ENCODE measurements at regions not wholly inside any gene's neighbourhood (a gene's known extent, or its start where the extent isn't known, plus 50 kb on each side); places are given as distances from the start of the nearest gene placed in this dataset.

DNA sequence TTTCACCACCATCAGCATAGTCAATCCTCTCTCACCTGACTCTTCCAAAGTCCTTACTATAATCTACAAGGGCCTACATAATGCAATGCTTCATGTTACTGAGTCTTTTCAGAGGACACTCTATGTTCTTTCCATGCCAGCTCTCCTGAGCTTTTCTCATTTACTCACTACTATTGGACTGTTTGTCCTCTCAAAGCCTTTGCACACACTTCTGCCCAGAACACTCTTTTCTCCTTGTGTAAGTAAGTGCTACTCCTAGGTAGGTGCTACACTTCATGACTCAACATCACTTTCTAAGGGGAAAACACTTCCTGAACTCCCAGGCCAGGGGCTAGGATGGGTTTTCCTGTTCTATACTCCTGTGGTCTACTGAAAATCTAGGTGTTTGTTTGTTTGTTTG is 82.5 kb upstream of the GULP1 start:
- DNase-seq = no peak
- intact Hi-C loops (cut with DNase I) = no loop called here

DNA sequence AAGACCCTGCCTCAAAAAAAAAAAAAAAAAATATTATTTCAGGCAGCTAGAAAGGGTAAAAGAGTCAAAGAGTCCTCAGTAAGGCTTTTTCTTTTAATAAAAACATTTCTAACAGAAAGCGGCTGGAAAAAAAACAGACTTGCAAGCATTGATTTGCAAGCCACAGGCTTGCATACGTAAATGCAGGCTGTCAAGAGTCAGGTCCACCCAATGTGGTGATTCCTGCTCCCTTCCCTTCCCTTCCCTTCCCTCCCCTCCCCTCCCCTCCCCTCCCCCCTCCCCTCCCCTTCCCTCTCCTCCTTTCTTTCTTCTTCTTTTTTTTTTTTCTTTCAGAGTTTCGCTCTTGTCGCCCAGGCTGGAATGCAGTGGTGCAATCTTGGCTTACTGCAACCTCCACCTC is 74.4 kb upstream of the GULP1 start:
- no peak for DNase-seq
- intact Hi-C loops (cut with DNase I) = no loop called here

DNA sequence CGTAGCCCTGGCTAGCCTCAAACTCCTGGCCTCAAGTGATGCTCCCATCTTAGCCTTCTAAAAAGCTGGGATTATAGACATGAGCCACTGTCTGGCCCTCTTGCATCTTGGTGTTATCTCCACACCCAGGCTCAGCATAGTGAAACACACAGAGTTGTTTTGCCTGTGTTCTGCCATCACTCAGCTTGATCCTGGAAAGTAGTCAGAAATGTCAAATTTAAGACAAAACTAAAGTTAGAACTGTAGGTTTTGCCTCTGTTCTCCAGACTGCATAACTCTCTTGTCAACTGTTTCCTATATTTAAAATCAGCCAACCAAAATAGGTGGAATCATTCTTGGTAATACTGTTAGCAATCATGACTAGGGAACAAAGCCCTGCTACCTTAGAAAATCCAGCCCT is 72.1 kb upstream of the GULP1 start:
- intact Hi-C loops (cut with DNase I) = no loop called here
- no peak for DNase-seq

DNA sequence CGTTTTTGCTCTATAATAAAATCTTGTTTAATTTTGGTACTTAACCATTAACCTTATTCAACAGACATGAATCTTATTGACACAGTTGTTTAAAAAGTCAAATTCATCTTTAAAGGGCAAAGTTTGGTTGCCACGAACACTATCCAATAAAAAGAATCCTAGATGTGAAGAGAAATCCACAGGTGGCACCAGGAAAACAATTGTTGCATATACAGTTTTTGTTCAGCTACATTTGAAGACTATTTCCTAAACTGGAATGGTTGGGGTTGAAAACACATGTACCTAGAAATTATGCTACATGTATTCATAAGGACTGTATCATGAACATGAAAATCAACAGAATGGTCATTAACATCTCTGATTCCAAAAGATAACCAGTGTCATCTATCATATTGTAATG is 71.1 kb upstream of the GULP1 start:
- intact Hi-C loops (cut with DNase I) = no loop called here
- DNase-seq = no peak

DNA sequence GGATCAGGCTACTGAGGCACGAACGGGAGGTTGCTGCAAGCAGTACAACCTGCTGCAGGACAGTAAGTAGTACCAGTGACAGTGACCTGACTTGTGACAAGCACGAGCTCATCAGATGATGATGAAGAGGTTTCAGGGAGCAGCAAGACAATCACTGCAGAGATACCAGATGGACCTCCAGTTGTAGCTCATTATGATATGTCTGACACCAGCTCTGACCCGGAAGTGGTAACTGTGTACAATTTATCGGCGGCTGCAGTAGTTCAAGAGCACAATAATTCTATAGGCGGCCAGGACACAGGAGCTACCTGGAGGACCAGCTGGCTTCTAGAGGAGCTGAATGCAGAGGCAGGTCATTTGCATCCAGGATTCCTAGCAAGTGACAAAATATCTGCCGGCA is 64.0 kb upstream of the GULP1 start:
- no peak for DNase-seq
- intact Hi-C loops (cut with DNase I) = no loop called here

DNA sequence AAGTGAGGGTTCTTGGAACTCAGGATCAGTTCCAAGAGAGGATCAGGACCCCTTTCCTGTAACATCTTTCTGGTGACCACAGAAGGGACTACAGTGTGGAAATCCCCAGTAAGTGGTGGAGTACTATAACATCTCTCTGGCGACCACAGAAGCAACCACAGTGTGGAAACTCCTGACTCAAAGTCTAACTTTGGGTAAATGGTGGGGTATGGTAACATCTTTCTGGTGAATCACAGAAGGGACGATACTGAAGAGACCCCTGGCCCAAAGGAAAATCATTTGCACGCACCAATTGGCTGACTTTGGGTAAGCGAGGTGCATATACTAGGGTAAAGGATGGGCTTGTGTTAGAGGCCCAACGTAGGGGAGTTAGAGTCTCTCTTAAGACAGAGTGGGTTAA is 56.3 kb upstream of the GULP1 start:
- intact Hi-C loops (cut with DNase I) = no loop called here
- DNase-seq = no peak

DNA sequence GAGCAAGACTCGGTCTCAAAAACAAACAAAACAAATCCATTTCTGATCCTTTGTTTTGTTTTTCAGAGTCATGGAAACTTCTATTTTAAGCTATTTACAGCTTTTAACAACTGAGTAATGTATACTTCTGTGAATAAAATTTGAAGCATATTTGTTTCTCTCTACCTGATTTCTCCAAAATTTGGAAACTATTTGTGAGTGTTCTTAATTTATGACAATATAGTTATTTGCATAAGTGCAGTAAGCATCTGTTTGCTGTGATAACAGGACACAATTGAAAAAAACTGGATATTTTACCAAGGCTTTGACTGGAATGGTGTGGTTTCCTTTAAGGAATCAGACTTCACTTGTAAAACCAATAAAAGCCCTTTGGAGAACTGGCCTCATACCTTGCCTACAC is 53.3 kb upstream of the GULP1 start:
- intact Hi-C loops (cut with DNase I) = no loop called here

More for the DNA sequence above, 53.3 kb upstream of the GULP1 start:
- DNase-seq = no peak

All from head of caudate nucleus (tissue), 42 donors.